GM20000 (cell line): ENCODE measurements at regions not wholly inside any gene's neighbourhood (a gene's known extent, or its start where the extent isn't known, plus 50 kb on each side); places are given as distances from the start of the nearest gene placed in this dataset.

Experiments used
- DNase-seq: peaks from one replicate; pipeline ENCODE4 v3.0.0; 2012; ENCODE audit warnings: low spot score
- CTCF ChIP-seq: IDR thresholded peaks from 2 replicates; pipeline ENCODE4 v1.5.1; 2012; ENCODE audit warnings: mild to moderate bottlenecking, control low read depth; ENCODE audit errors: extremely low read depth, missing control alignments

GRCh38 chr3:13150624-13151023, 77.4 kb upstream of the IQSEC1 start:
- no peak for TF ChIP-seq CTCF
- no peak for DNase-seq

GRCh38 chr3:13149330-13150108, 76.3 kb upstream of the IQSEC1 start:
- TF ChIP-seq CTCF: no peak
- no peak for DNase-seq

GRCh38 chr3:13148561-13149329, 75.5 kb upstream of the IQSEC1 start:
- DNase-seq: no peak
- no peak for TF ChIP-seq CTCF

GRCh38 chr3:13148126-13148525, 74.9 kb upstream of the IQSEC1 start:
- no peak for DNase-seq

GRCh38 chr3:13147344-13147743, 74.1 kb upstream of the IQSEC1 start:
- no peak for TF ChIP-seq CTCF
- DNase-seq: no peak

More at GRCh38 chr3:13148126-13148525, 74.9 kb upstream of the IQSEC1 start:
- TF ChIP-seq CTCF: no peak

GRCh38 chr3:13146643-13147143, 73.5 kb upstream of the IQSEC1 start:
- TF ChIP-seq CTCF: no peak
- no peak for DNase-seq
